NCI-H748 treated with DMSO at 0.1 percent for 48 hours (cell line): ENCODE measurements at regions not wholly inside any gene's neighbourhood (a gene's known extent, or its start where the extent isn't known, plus 50 kb on each side); places are given as distances from the start of the nearest gene placed in this dataset.
"Not testable (repeated sequence)": the region's sequence is repeated elsewhere in the genome, so short reads cannot be mapped to it uniquely, and the experiment has no call there.

Source experiments
- DNase-seq: peaks from one replicate; lab custom pipeline; 2025; lab: John Stamatoyannopoulos, UW

DNA sequence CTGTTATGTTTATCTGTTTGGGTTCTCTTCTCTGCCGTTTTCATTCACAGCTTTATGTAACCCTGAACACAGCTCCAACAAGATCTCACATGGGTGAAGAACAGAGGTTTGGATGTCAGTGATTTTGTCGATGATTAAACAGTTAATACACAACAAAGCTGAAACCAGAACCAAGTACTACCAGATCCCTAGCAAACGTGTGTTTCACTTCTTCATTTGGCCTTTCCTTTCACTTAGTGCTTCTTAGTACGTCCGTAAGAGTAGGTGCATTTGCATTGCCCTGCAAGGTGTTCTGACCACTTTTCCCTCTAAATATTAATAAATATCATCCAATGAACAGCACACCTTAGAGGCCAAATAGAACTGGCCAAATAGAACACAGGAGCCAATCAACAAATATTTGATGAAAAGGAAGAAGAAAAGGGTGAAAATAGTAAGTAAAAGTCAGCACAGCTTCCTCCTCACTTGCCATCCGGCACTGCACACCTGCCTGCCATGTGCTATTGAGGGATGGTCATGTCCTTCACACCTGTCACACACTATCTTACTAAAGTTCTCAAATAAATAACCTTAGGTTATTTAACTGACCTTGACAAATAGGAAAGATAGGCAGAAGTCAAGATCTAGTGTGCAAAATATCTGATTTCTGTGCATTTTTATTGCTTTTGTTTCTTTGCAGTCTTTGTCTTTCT lies 252.6 kb upstream of the ANKRD30A start:
- DNase-seq, result no peak

DNA sequence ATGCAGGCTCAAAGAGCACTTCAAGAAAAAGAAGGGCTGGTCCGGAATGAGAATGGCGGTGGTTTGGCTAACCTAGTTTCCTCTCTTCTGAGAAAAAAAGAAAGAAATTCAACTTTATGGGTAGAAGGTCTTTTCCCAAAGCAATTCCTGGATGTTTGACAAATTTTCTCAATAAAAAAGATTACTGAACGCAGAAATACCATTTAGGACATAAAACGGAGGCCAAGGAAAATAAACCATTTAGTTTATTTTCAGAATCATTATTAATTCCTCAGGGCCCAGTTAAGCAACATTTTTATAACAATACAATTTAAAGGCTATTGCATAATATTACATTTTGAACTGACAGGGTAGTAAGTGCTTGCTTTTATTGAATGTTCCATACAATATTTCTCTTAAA lies 284.6 kb upstream of the ANKRD30A start:
- no peak for DNase-seq

DNA sequence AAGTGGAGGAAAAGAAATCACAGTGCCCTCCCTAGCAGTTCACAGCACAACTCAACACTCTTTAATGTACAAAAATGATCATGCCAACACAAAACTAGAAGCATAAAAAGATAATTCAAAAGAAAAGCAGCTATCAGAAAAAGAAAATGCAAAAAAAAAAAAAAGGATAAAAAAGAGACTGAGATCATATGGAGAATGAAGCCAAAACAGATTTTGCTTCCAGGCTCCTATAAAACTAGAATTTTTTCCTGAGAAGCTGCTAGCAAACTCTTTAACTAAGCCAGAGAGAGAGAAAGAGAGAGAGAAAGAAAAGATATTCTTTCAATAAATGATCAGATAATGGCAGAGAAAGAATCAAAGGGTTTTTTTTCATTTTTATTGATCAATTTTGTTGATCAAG lies 288.0 kb upstream of the ANKRD30A start:
- DNase-seq, result no peak

DNA sequence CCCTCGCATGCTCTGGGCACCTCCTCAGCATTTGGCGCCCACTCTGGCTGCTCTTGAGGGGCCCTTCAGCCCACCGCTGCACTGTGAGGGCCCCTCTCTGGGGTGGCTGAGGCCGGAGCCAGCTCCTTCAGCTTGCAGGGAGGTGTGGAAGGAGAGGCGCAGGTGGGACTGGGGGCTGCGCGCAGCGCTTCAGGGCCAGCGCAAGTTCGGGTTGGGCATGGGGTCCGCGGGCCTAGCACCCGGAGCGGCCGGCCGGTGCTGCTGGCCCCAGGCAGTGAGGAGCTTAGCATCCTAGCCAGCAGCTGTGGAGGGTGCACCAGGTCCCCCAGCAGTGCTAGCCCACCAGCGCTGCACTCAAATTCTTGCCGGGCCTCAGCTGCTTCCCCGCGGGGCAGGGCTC lies 305.6 kb upstream of the ANKRD30A start:
- DNase-seq, result no peak

DNA sequence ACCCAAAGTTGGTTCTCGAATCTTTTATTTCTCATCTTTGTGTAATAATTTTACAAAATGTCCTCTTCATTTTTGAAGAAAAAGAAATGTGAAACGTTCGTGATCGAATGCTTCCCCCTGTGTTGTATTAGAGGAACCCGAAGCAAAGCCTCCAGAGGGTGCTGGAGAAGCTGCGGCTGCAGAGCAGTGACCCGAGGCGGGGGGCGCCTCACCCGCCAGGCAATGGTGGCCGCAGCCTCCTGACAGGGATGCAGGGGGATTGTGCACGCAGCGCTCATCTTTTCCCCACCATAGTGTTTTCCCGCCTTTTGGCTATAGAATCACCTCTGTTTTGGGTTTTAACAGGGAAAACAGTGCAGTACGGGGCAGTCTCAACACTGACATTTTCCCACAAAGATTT lies 307.5 kb upstream of the ANKRD30A start:
- no peak for DNase-seq

DNA sequence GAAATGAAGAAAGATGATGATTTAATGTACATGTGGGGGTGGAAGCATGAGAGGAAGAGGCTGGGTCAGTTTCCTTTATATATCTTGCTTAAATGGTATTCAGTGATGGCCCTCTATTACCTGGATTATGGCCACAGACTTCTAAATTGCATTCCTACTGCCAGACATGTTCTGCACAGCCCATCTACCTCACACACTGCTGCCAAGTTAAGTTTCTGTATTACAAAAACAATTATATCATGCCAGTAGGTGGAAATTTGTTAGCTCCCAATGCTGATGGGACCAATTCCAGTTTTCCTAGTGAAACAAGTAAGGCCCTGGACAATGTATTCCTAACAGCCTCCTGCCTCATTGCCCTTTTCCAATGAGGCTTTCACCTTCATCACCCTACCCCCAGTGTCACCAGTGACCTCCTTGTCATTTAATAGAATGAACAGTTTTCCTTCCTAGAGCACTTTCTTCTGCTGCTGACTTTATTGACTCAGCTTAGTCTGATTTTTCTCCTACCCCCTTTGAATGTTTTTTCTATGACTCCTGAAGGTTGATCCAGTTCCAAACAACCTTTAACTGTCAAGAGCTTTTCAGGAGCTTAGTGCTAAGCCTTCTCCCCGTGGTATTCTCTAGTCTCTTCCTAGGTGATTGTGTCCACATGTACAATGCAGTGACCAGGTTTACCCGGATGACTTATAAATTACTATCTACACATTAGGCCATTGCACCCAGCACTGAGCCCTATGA lies 316.6 kb upstream of the ANKRD30A start:
- no peak for DNase-seq

DNA sequence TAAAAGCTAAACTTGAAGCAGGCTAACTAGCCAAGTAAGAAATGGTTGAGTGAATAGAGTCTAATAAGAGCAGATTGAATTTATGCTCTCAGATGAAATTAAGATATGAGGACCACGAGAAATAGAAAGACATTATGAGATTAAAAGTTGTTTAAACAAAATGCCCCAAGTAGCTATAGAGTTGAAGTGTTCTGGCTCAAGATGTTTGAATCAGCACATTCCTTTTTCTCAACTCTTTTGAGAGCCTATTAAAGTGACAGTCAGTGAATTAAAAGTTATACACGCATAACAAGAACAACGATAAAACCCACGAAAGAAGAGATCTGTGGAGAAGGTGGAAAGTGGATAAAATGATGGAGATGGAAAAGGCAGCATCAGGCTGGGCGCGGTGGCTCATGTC lies 322.2 kb upstream of the ANKRD30A start:
- no peak for DNase-seq

DNA sequence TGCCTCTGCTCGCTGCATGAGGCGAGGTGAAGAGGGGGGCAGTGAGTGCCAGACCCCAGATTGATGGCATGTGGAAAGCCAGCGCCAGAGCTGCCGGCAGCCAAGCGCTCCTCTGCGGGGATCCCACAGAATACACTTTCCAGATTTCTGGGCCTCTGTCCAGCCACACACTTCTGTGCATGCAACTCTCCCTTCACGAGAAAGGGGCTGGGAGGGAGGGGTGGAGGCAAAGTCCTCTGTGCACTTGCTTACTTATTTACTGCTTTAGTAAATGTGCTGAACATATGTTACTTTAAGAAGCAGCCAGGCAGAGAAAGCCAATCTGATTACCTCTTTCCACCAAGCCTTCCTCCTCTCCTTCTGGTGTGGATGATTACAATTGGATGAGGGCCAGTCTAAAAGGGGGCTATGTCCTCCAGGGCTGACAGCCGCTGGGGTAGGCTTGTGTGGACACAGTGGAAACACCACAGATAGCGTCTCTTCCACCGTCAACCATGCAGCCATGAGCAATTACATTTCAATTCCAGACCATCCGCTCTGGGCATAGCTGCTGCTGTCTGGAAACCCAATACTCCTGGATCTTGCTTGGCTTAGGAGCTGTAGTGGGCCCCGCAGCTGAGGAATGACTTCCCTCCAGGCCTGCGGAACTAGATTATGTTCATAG lies 322.8 kb upstream of the ANKRD30A start:
- DNase-seq, result no peak

DNA sequence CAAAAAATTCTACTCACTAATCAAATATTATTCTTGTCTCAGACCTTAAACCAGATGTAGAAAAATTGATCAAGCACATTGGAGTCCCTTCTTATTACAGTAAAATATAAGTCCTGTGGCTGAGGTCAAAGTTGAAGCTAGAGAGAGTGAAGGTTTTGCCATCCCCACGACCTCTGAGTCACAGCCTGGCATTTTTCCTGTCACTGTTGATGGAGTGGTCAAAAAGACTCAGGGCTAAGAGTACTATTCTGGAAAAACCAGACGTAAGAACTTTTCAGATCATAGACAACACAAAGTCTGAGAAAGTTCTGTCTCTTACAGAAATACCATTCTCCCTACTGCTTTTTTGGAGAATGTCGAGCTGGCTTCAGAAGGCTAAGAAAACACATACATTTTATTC lies 323.7 kb upstream of the ANKRD30A start:
- DNase-seq, result no peak

DNA sequence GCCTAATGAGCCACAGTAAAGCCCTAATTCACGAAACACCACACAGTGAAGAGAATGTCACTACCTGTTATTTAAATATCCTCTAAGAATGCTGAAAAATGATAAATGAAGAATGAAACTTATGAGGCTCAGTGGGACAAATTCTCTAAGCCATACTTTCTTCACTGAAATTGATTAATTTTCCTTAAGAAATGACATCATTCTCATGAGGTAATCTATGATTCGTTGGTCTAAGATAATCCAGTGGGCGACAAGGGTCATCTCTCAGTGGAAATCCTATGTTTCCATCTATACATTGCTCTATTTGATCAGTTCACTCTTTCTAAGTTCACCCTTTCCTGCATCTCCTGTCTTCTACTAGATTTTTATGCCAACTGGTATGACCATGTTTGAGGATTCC lies 330.4 kb upstream of the ANKRD30A start:
- no peak for DNase-seq

DNA sequence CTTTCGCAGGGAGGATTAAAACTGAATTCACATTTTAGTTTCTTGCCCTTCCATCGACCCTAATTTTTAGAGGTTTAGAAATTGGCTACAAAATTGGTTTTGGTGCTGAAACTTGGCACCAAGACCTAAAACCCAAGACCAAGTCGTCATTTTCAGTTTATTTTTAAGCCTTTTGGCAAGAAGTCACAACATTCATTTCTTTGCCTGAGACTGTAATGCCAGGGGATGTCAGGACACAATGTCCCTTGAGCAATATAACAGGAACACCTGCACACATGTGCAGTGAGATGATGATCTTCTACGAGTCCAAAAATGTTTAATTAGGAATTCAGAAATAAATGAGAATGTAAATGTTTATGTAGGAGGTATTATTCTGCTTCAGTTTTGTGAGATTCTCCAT lies 335.4 kb upstream of the ANKRD30A start:
- DNase-seq, result no peak

DNA sequence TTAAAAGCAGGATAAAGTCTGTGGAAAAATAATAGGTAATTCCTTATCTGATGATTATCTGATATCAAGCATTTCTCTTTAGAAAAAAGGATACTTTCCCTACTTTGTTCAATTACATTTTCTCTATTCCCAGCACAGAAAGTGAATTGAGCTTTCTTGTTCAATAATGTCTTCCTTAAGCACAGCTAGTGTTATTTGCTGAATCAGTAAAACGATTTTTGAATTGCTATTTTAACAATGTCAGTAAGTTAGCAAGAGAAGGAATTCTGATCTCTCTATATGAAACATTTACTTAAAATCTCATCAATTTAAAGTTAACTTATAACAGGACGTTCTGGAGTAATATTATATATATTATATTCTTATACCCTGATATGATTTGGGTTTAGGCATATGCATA lies 337.2 kb upstream of the ANKRD30A start:
- no peak for DNase-seq

DNA sequence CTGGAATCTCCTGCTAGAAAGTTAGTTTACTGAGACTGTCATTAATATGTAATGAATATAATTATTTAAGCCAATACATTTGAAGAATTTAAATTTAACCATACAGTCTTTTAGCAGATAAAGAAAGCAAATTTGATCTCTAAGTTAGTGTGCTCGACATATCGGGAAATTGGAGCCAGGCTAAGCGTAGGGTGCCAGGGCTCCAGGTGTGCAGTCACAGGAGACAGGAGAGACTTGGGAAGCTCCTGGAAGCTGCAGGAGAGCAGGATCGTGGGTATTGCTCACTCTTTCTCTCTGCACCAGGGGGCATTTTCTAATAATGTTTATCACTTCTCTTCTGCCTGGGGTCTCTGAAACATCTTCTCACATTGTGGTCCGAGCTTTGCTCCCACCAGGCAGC lies 342.0 kb upstream of the ANKRD30A start:
- no peak for DNase-seq

DNA sequence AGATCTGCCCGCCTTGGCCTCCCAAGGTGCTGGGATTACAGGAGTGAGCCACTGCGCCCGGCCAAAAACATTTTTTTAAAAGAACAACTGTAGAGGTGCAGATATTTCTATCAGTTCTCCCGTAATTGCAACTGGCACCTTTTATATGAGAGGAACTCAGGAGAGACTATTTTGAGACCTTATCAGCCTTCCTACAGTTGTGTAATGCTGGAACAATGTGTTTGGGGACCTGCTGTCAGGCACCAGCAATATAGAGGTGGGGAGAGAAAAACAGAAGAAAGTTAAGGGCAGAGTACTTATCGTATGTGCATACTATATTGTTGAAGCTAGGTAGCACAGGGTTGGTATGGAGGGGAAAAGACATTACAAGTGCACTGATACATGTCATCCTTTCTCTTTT lies 343.8 kb upstream of the ANKRD30A start:
- DNase-seq, result no peak

DNA sequence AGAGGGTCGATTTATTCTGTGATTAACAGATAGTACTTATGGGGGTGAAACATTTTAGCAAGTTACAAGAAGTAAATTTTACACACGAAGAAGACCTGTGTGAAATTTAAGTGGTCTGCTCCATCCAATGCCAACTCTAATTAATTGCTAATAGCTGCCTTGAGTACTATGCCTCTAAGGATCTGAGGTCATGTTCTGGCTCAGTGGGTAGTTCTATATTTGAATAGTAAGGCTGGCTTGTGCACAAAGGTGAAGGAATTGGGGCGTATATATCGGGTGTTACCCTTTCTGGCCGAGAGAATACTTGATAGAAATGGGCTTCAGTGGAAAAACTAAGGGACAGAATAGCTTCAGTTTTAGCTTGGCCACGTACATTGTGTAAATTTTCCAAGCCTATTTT lies 345.2 kb upstream of the ANKRD30A start:
- no peak for DNase-seq

DNA sequence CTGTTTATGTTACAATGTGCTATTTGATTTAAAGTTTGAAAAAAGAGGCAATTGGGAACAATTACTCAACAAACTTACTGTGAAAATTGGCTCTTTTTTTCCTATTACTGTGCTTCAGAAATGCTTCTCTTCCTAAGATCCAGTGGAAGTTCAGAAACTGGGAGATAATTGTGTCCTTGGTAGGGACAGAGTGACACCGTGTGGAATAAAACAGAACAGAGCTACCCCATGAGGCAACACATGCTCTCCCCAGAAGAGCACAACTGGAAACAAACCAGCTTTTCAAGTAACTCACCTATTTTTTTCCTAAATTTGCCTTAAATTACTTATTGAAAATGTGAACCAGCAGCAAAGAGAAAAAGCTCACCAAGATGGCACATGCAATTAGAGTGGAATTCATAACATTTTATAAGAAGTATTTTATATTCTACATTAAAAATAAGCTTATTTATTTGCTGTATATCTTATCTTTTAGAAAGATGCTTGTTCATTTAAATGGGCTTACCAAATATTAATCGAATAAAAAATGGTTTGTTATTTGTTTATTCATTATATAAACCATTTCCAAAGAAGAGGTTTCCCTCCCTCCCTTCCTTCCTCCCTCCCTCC lies 346.1 kb upstream of the ANKRD30A start:
- DNase-seq, result peak; percentile 53

DNA sequence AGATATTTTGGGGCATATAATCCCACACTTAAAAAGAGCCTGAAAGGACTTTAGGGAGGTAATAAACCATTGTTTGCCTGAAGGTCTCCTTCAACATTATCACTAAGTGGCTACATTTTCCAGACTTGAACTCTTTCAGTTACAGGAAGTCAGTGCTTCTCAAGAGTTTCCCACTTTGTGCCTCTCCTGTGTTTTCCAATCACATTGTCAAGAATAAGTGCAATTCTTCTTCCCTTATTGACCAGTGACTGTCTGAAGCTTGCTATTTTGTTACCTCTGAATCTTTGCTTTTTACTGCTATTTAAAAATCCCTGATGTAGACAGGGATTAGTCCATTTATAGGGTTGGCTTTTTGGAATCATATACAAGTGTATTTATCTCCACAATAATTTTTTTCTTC lies 346.7 kb upstream of the ANKRD30A start:
- no peak for DNase-seq

DNA sequence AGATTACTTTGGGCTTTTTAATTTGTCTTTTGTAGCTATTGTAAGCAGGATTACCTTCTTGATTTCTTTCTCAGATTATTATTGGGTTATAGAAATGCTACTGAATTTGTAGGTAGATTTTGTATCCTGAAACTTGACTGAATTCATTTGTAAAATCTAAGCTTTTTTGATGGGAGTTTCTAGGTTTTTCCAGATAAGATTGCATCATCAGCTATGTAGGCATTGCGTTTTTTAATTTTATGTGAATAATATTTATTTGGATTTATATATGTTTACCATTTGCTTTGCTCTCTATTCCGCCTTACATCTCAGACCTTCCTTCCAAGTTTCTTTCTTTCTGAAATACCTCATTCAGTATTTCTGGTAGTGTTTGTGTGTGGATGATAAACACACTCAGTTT lies 351.7 kb upstream of the ANKRD30A start:
- DNase-seq, result no peak

DNA sequence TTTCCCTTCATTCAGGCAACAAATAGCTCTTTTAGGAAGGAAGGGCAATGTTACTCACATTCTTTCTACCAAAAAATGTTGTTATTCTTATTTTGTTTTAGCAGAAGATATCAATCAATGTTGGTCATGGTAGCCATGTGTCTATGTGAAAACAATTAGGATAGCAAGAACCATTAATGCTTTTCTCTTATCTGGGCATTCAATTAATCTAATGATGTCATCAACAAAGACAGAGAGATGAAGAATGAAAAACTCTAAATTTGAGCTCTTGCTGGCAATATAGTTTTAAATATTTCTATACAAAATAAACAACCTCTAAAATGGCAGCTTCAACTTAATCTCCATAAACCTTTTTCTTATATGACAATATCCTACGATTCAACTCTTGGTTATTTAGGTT lies 353.7 kb upstream of the ANKRD30A start:
- no peak for DNase-seq

DNA sequence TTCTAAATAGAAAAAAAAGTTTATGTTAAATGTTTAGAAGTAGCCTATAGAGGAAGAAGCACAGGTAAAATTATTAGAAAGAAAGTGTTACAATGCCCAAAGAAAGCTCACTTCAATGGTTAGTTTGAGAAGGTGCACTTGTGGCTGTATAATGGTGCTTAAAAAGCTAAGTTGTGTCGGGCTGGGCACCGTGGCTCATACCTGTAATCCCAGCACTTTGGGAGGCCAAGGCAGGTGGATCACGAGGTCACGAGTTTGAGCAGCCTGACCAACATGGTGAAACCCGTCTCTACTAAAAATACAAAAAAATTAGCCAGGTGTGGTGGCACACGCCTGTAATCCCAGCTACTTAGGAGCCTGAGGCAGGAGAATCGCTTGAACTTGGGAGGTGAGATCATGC lies 355.7 kb upstream of the ANKRD30A start:
- not testable (repeated sequence) for DNase-seq

DNA sequence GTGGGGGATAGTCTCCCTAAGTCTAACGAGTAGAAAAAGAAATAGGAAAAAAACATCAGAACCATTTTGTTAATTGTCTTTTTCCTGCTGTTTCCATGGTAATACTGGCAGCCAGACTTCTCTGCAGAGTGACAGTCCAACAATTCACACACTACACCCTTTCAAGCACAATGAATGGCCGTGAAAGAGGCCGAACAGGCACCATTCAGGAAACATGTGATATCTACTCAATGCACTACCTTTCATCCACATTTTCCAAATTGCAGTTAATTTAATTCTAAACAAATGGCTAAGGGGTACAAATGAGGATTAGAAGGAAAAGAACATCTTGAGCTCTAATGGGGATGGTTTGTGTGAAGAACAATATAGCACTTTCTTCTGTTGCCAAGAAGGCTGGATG lies 358.5 kb upstream of the ANKRD30A start:
- no peak for DNase-seq

DNA sequence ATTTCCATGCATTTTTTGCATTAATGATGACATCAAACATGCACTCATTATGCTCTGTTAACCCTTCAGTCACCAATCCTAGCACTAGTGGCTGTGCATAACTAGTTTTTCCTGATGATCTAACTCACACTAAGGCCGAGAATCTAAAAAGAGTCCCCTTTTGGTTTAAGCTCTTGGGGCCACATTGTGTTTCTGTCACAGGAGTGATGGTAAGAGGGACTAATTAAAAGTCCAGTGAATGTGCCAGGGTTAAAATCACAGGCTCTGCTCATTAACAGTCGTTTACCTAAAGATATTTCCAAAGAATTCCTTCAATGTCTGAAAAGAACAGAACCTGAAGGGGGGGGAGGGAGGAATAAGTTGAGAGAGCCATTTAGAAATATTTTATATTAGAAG lies 359.0 kb upstream of the ANKRD30A start:
- DNase-seq, result no peak

DNA sequence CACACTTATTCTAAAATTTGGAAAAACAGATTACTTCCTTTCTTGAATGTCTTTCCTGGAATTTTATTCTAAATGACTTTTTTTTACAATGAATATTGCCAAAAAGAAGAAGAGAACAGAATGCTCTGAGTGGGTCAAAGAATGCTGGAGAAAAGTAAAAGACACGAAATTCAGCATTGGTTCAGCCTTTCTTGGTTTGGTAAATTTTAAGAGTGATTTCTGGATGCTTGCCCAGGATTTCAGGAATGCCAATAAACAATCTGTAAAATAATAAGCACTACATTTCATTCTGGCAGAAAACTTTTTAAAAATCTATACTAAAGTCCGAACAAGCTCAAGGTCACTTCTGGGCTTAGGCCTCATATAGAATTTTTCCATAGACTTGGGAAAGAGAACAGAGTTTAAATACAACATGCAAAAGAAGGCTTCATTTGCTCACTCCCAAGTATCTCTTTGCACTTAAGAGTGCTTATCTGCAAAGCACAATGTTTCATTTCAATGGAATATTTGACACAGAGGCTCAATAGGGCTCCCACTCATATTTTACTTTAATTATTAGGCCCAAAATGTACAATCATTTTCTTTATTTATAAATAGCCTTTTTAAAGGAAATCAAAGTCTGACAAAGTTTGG lies 359.5 kb upstream of the ANKRD30A start:
- no peak for DNase-seq
